ENCODE measurements at regions not wholly inside any gene's neighbourhood (a gene's known extent, or its start where the extent isn't known, plus 50 kb on each side); places are given as distances from the start of the nearest gene placed in this dataset.

- TF ChIP-seq CTCF (IDR thresholded peaks at IDR 0.05) (no peak), POLR2A (IDR thresholded peaks at IDR 0.05) (no peak)
Measured at GRCh38 chr5:66540078-66540477, 56.1 kb upstream of the MAST4 start.

All from stomach (tissue), 4 donors.